ENCODE measurements at regions not wholly inside any gene's neighbourhood (a gene's known extent, or its start where the extent isn't known, plus 50 kb on each side); places are given as distances from the start of the nearest gene placed in this dataset.

DNA sequence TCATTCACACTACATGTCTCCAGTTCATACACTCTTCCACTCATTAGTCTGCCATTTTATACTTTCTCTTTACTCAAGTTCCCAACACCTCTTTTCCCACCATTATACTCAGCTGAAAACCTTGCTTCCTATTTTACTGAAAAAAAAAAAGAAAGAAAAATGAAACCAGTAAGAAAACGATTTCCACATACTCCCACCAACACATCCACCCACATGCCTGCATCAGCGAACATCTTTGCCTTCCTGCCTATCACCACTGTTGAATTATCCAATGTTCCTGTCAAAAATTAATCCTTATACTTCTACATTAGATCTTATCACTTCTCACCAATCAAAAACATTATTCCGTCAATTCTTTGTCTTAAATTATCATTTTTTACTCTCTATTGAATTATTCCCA lies 188.1 kb upstream of the FAM241A start:
- WGBS, 2 experiments (ENCODE audit: extremely low coverage in 2 of 2, insufficient read length in 1 of 2), result 100% methylated on average over 1 of the region's 3 CpGs; no CpG with 5 or more reads in 1 of the 2 experiments
- Histone ChIP-seq H2BK15ac (ENCODE audit: low read depth, low read length) (no peak overlapping the region), H3K4me2 (ENCODE audit: low read depth, low read length) (no peak overlapping the region), H2BK5ac (ENCODE audit: low read depth, low read length, poor library complexity, severe bottlenecking) (no peak overlapping the region), H4K8ac (ENCODE audit: low read depth in 2 of 2, low read length in 2 of 2) (no peak overlapping the region), H3K79me1 (ENCODE audit: low read depth in 1 of 2, low read length in 2 of 2) (no peaks in the 10 kb centered on the region), H4K91ac (ENCODE audit: insufficient read depth, low read depth, low read length) (no peak overlapping the region), H4K5ac (ENCODE audit: low read depth, low read length) (no peak overlapping the region), H3K27me3 (ENCODE audit: control insufficient read depth, insufficient read depth, low read length) (no peaks in the 10 kb centered on the region), H2AK5ac (ENCODE audit: low read depth, low read length) (no peak overlapping the region), H3K4ac (ENCODE audit: low read depth, low read length) (no peak overlapping the region), H3K9ac (ENCODE audit: low read depth, low read length) (no peak overlapping the region), H3K56ac (ENCODE audit: extremely low read depth, insufficient read depth, low read length) (no peak overlapping the region), H2AK9ac (replicated peaks; ENCODE audit: low read depth, low read length, poor library complexity) (no peak overlapping the region), H3K18ac (ENCODE audit: low read depth, low read length) (no peak overlapping the region), H3K9me3 (ENCODE audit: control insufficient read depth, insufficient read depth, low read length) (no peaks in the 10 kb centered on the region), H3K14ac (replicated peaks; ENCODE audit: low read depth, low read length) (no peak overlapping the region), H2BK120ac (ENCODE audit: low read depth, low read length) (no peak overlapping the region), H2BK20ac (ENCODE audit: low read depth, low read length) (no peak overlapping the region), H3K9me1 (ENCODE audit: insufficient read depth, low read length) (no peaks in the 10 kb centered on the region), H3K4me1 (ENCODE audit: control insufficient read depth, insufficient read depth, low read length) (no peaks in the 10 kb centered on the region), H3K27ac (ENCODE audit: insufficient read depth, low read length) (no peak overlapping the region), H2AFZ (replicated peaks; ENCODE audit: low read length, poor library complexity) (no peak overlapping the region), H3K23ac (ENCODE audit: low read depth, low read length) (no peak overlapping the region), H3K4me3 (ENCODE audit: insufficient read depth, low read depth, low read length) (no peak overlapping the region), H3K36me3 (ENCODE audit: control insufficient read depth, insufficient read depth, low read length) (no peaks in the 10 kb centered on the region), H4K20me1 (ENCODE audit: insufficient read depth, low read length) (no peaks in the 10 kb centered on the region)
- intact Hi-C loops (cut with micrococcal nuclease), result no loop called here
- in situ Hi-C loops (cut with MboI; ENCODE audit: low sequenced_read_pairs), result no loop called here
- TF ChIP-seq CEBPB (IDR thresholded peaks at IDR 0.05; ENCODE audit: low read depth, low read length), result no peak
- no peak for ATAC-seq (ENCODE audit: low read depth)
- BruUV-seq (replicated peaks), result no TSS peak
- ChIA-PET POLR2A (ENCODE audit: unreplicated experiment) (no interaction called here), CTCF (no interaction called here)
- dilution Hi-C loops (cut with HindIII; ENCODE audit: low sequenced_read_pairs, unreplicated experiment), result no loop called here
- no peak for DNase-seq

Data from IMR-90 (cell line).